ENCODE measurements at regions not wholly inside any gene's neighbourhood (a gene's known extent, or its start where the extent isn't known, plus 50 kb on each side); places are given as distances from the start of the nearest gene placed in this dataset.
"Not testable (repeated sequence)": the region's sequence is repeated elsewhere in the genome, so short reads cannot be mapped to it uniquely, and the experiment has no call there.

DNA sequence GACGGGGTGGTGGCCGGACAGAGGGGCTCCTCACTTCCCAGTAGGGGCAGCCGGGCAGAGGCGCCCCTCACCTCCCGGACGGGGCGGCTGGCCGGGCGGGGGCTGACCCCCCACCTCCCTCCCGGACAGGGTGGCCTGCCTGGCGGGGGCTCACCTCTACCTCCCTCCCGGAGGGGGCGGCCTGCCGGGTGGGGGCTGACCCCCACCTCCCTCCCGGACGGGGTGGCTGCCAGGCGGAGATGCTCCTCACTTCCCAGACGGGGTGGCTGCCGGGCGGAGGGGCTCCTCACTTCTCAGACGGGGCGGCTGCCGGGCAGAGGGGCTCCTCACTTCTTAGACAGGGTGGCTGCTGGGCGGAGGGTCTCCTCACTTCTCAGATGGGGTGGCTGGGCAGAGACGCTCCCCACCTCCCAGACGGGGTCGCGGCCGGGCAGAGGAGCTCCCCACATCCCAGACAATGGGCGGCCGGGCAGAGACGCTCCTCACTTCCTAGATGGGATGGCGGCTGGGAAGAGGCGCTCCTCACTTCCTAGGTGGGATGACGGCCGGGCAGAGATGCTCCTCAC lies 239.8 kb downstream of the AASDHPPT start:
- not testable (repeated sequence) for DNase-seq (ENCODE audit: low read depth); H3K4me3 ChIP-seq (ENCODE audit: low read depth, low read length)

DNA sequence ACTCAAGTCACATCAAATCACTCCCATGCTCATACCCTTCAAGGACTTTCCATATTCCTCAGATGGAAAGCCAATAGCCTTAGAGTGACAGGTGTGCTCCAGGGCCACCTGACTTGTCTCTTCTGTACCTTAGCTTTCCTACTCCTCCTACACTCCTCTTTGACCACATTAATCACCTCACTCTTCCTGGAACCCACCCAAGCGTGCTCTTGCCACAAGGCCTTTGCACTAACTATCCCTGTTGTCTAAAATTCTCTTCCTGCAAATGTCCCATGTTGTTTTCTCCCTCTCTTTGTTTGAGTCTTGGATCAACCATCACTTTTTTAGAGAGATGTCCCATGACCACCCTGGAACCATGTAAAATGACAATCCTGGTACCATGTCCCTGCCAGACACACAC lies 244.1 kb downstream of the AASDHPPT start:
- no peak overlapping the region for H3K4me3 ChIP-seq (ENCODE audit: low read depth, low read length)
- no peak for DNase-seq (ENCODE audit: low read depth)

DNA sequence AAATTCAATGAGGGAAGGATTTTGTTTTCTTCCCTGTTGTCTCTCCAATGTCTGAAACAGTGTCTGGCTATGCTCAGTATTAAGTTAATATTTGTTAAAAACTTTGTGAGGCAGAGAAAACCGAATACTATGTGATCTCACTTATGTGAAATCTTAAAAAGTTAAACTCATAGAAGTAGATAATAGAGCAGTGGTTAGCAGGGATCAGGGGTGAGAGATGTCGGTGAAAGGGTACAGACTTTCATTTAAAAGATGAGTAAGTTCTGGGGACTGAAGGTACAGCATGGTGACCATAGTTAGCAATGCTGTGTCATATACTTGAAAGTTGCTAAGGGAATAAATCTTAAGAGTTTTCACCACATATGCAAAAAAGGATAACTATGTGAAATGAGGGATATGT lies 244.6 kb downstream of the AASDHPPT start:
- H3K4me3 ChIP-seq (ENCODE audit: low read depth, low read length): no peak overlapping the region
- no peak for DNase-seq (ENCODE audit: low read depth)

DNA sequence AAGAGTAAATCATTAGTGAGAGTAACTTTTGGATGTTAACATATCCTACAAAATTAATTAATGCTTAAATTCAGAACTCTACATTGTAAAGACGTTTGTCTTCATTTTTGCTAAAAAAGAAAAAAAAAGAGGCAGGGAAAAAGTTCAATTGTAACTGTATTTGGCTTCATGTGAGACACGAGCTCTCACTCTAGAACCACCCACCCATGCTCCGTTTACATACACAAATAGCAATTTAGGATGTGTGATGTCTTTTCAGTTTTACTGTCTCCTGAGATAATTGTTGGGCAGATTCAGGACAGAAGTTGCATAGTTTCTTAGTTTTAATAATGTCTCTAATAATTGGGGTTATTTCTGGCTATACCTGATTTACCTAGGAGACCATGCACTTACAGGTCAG lies 248.6 kb downstream of the AASDHPPT start:
- no peak for DNase-seq (ENCODE audit: low read depth)
- H3K4me3 ChIP-seq (ENCODE audit: low read depth, low read length): no peak overlapping the region

DNA sequence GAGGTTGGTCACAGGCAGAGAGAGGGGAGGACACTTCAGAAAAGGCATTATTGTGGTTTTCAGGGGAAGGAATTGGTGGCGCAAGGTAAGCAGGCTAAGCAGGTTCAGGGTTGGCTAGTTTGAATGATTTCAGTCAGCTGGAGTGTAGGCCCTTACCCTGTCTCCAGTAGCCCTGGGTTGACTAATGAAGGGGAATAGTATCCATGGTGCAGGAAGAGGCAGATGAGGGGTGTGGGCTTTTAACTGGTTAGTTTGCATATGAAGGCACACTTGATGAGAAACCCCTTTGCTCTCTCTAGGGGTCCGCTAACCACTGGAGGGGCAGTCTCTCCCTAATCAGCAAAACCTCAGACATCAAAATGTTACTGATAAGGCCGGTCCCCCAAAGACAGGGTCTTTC lies 249.7 kb downstream of the AASDHPPT start:
- no peak overlapping the region for H3K4me3 ChIP-seq (ENCODE audit: low read depth, low read length)
- DNase-seq (ENCODE audit: low read depth): no peak

DNA sequence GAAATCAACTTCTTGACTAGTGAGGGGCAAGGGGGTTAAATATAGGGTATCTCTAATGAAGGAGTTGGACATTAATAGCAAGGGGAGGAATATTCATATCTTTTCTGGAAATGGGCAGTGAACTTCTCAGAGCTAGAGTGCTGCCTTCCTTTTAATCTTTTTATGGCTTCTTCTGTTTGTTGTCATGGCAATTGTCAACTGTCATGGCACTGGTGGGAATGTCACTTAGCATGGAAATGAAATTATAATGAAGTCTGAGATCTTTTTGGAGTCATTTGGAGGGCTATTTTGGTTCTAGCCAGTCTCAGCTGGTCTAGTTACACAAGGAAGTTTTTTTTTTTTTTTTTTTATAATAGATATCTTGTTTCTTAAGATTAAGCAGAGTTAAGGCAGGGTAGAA lies 250.2 kb downstream of the AASDHPPT start:
- no peak for DNase-seq (ENCODE audit: low read depth)
- no peak overlapping the region for H3K4me3 ChIP-seq (ENCODE audit: low read depth, low read length)

DNA sequence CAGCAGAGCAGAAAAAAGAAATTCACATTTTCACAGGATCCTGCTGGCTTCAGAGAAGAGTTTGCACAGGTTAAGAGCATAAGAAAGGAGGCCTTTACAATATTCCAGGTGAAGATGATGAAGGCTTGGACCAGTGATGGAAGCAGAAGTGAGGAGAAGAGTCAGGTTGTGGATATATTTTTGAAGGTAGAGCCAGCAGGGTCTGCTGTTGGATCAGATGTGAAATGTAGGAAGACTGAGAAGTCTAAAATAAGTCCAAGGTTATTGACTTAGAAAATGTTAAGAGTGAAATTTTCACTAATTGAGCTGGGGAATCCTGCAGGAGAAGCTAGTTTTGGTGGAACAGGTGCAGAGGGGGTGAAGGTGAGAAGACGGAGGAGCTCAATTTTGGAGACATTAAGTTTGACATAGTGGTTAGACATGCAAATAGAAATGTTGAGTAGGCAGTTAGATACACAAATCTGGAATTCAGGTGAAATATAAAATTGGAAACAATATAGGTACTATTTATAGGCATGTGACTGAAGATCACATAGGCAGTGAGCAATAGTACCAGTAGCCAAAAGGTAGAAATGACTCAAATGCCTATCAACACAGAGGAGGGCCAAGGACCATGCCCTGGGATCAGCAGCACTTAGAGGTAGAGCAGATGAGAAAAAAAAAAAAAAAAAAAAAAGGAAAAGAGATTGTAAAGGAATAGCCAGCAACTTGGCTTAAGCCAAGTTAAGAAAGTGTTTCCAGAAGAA lies 252.0 kb downstream of the AASDHPPT start:
- no peak for DNase-seq (ENCODE audit: low read depth)
- H3K4me3 ChIP-seq (ENCODE audit: low read depth, low read length): no peak overlapping the region

DNA sequence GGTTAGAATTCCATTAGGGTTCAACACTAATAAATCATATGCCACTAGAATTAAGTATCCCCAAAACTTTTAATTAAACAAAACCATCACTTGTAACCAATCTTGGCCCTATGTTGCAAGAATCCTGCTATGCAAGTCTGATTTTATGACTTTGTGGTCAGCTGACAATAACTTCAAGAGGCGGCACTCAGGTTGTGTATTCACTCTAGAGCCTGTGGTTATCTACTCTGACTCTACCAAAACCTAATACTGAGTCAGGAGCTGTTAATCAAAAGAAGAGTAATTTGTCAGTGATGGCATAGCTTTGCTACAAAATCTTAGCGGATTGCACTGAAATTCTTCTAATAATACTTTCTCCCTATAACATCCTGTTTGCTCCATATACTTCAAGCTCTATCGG lies 253.7 kb downstream of the AASDHPPT start:
- peak; percentile 36 for DNase-seq (ENCODE audit: low read depth)
- H3K4me3 ChIP-seq (ENCODE audit: low read depth, low read length): no peak overlapping the region

DNA sequence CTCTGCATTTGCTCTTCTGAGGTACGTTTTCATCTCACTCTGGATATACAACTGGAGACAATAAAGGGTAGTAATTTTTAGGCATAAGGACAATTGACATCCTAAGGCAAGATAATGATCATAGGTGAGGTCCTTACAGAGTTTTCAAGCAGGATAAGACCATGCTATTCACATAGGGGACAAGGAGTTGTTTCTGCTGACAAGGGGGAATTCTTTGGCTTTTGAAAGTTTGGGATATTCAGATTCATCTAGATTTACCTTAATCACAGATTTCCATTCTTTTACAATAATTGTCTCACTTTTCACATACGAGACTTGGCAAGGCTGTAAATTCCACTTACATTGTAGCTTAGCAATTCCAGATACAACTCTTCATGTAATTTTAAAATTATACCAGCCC lies 256.2 kb downstream of the AASDHPPT start:
- no peak overlapping the region for H3K4me3 ChIP-seq (ENCODE audit: low read depth, low read length)
- DNase-seq (ENCODE audit: low read depth): no peak

DNA sequence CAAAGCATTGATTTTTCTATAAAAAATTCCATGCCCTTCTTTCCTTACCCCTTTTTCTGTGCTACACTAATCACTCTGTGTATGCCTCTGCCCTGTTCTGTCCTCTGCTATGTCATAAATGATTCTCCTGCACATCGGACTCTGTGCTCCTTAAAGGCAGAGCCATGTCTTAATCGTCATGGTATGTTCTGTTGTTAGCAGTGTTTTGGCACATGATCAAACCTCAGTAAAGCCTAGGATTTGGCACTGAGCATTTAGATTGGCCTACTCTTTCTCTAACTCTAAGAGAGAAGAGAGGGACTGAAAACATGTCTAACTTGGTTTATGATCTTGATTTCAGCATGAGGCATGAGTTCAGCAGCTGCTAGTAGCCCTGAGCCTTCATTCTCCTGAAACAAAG lies 266.9 kb downstream of the AASDHPPT start:
- DNase-seq (ENCODE audit: low read depth): peak; percentile 88
- H3K4me3 ChIP-seq (ENCODE audit: low read depth, low read length): no peak overlapping the region

DNA sequence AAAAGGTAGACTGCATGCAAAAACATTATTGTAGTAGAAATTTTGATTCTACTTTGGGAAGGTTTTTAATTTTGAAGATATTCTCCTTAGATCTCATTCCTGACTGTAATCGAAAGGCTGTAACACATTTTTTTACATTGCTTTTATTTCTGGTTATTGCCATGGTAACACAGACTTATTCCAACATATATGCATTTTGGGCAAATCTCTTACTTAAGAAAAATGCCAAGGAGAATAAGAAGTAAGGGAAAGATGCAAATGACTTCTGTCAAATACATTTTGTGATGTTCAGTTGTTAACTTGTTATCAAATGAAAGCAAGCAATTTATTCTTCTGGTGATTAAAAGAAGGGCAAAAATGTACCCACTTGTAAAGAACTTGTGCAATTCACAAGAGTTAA lies 267.5 kb downstream of the AASDHPPT start:
- no peak overlapping the region for H3K4me3 ChIP-seq (ENCODE audit: low read depth, low read length)
- no peak for DNase-seq (ENCODE audit: low read depth)

DNA sequence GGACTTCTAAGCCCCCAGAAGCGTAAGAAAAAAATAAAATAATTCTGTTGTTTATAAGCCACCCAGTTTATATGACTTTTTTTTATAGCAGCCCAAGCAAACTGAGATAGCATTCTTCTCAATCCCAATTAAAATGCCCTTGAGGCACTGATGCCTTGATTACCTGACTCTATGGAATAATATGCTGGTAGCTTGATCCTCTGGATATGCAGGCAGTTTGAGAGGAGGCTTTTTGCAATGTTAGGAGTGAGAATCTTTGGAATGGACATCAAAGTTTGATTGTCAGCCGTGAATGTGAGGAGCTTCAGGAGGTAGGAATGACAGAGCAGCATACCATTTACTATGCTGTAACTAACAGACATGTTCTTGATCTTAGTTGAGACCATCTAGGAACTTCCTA lies 275.6 kb downstream of the AASDHPPT start:
- no peak overlapping the region for H3K4me3 ChIP-seq (ENCODE audit: low read depth, low read length)
- DNase-seq (ENCODE audit: low read depth): no peak

DNA sequence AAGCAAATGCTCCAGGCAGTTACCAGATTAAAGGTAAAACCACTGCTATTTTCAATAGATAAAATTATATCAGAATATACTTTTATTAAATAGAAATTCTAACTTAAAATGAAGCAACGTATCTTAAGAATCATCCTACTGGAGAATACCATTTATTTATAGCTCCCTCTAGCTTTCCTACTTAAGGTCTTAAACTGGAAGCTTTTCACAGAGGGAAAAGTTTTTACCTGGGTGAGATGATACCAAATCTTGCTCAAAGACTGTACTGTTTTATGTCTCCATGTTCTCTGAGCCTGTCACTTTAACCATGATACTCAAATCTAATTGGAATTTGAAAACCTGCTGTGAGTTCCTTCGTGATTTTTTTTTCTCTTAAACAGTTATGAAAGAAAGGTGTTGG lies 291.8 kb downstream of the AASDHPPT start:
- H3K4me3 ChIP-seq (ENCODE audit: low read depth, low read length): no peak overlapping the region
- no peak for DNase-seq (ENCODE audit: low read depth)

DNA sequence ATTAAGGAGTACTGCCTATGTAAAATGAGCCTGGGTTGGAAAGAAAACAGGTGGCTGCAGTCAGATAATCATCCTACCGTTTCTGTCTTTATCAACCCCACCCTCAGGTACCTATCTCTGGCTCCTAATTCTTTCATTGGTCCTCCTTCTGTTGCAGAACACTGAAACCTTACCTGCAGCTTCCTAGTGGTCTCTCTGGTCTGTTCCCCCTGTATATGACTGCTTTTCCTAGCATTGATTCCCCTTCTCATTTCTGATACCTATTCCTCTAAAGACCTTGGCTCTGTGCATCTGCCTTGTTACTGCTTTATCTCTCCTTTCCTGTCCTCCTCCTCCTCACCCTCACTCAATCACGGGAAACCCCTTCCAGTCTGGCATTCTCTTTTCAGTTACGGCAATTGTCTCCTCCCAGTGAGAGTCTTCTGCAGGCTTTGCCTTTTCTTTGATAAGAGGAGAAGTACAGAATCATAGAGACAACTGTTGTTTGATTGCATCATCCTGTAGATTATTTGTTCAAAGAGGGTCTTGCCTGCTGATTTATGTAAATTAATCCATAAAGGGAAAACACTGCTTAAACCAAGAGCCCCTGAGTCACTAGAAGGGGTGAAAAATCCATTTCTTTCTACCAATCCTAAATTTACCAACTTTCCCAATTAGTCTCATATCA lies 301.2 kb downstream of the AASDHPPT start:
- H3K4me3 ChIP-seq (ENCODE audit: low read depth, low read length): no peak overlapping the region
- DNase-seq (ENCODE audit: low read depth): no peak

DNA sequence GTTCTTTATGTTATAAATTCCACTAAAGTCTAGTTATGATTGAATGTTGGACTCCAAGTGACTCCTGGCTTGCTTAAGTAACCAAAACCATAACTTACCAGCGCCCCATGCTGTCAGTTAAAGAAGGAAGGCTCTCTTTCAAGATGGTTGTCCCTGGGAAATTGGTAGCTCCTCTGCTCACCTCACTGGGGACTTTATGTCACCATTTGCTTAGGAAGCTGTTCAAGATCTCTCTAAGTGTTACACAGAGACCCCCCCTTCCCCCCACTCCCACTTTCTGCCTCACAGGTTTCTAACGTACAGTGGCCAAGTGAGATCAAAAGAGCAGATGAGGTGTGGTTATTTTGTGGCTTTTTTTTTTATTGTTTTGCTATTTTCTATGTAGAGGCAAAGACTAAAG lies 301.8 kb downstream of the AASDHPPT start:
- DNase-seq (ENCODE audit: low read depth): no peak
- H3K4me3 ChIP-seq (ENCODE audit: low read depth, low read length): no peak overlapping the region

DNA sequence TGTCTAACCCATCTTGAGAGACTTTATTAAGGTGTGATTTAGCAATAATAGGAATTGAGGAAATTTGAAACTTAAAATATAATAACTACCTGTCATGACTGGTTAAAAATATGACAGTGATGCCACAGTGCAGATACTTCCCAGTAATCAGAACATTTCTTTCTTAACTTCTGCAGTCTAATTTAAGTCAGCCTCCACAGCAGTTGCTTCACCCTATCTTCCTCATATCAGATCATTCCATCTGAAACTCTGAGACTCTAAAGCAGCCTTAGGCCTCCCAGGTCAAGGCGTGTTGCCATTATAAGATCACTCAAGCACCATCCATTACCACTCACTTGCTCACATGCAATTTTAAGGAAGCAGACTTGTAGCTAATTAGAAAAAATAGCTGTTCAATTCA lies 302.2 kb downstream of the AASDHPPT start:
- no peak for DNase-seq (ENCODE audit: low read depth)
- H3K4me3 ChIP-seq (ENCODE audit: low read depth, low read length): no peak overlapping the region

DNA sequence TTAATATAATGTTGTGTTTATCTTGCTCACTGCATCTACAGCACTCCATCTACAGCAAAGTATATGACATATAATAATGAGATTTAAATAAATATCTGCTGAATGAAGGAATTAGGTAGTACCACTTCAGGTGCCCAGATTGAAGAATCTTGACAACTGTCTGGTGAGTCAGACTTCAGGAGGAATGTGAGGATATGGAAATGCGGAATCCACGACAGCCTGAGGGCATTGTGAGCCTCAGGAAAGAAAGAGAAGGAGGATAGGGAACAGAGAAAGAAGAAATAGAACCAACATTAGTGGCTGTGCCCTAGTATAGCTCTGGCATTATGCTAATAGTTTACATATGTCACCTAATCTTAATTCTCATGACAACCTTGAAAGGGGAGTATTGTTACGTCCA lies 304.4 kb downstream of the AASDHPPT start:
- no peak overlapping the region for H3K4me3 ChIP-seq (ENCODE audit: low read depth, low read length)
- no peak for DNase-seq (ENCODE audit: low read depth)

DNA sequence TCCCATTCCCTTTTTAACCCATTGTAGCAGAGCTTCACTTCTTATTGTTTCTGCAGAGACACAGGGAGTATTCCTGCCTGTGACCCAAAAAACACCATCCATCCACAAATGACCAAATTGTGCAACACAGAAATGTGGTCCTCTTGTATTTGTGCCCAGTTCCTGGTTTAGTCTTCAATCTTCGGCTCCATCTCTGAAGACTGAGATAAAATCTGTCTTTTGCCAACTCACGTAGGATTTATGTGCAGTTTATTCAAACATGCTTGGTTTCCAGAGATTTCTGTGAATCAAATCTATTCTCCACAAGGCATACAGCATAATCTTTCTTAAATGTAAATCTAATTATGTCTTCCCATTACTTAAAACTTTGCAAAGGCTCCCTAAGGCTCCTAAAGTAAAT lies 307.0 kb downstream of the AASDHPPT start:
- no peak overlapping the region for H3K4me3 ChIP-seq (ENCODE audit: low read depth, low read length)
- no peak for DNase-seq (ENCODE audit: low read depth)

DNA sequence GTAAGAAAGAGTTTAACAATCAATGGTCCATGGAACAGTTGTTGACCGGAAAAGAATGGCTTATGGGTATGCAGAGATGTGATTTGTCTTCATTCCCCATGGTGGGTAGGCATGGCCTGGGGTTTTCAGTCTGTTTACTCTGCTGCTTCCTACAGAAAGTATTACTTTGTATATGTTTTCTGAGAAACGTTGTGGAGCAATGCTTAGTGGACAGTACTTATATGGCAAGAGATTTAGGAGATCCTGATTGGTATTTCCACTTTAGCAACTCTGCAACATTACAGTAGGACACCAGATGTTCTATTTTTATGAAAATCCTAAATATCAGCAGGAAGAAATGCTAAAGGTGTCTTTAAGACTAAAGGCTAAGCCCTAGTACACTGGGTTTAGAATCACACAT lies 309.1 kb downstream of the AASDHPPT start:
- no peak for DNase-seq (ENCODE audit: low read depth)
- no peak overlapping the region for H3K4me3 ChIP-seq (ENCODE audit: low read depth, low read length)

DNA sequence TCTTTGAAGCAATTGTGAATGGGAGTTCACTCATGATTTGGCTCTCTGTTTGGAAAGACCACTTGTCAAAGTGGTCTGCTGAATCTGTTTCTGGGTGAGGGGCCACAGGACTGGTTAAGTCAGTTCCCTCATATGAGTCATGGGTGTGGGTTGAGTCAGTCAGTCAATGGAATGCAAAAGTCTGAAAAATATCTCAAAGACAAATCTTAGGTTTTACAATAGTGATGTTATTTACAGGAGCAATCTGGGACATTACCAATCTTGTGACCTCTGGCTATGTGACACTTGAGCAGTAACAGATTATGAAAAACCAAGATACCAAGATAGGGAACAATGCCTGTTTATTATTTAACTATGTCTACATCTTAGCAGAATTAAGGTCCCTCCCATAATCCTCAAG lies 311.6 kb downstream of the AASDHPPT start:
- DNase-seq (ENCODE audit: low read depth): peak; percentile 55
- H3K4me3 ChIP-seq (ENCODE audit: low read depth, low read length): no peak overlapping the region

DNA sequence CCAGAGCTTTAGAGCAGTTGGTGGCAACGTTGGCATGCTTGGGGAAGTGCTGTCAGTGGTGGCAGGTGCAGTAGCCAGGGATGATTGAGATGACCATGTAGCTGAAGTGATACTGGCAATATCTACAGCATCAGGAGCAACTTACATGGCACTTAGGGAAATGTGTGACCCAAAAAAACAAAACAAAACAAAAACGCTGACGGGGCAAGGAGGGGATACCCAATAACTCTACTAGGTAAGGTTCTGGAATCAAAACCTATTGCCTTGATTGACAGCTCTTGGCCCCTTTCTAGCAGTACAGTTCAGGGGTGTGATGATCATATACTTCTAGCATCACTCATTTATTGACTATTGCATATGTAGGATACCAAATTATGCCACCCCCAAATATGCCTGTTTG lies 312.6 kb downstream of the AASDHPPT start:
- no peak for DNase-seq (ENCODE audit: low read depth)
- H3K4me3 ChIP-seq (ENCODE audit: low read depth, low read length): no peak overlapping the region
